WTC11 (cell line): ENCODE measurements at regions not wholly inside any gene's neighbourhood (a gene's known extent, or its start where the extent isn't known, plus 50 kb on each side); places are given as distances from the start of the nearest gene placed in this dataset.

ENCODE experiments used
- ATAC-seq: fragments of 200-7000 bp; cut with Tn5 transposase; 2 replicates; pipeline ENCODE4 v1.10.0; 2021; ENCODE audit warnings: mild to moderate bottlenecking, moderate library complexity
- CTCF ChIA-PET: fragments of 300-600 bp; sonication (Branson Sonifier 250); formaldehyde crosslinking; loops from one replicate; lab custom pipeline; 2021; ENCODE audit warnings: antibody characterized with exemption; lab: Charles Lee
- POLR2A ChIA-PET: fragments of 350-600 bp; sonication (Branson Sonifier 250); formaldehyde crosslinking; loops from one replicate; lab custom pipeline; 2021; ENCODE audit warnings: antibody characterized with exemption; lab: Charles Lee
- DNase-seq: peaks from one replicate; pipeline ENCODE4 v3.0.0; 2021; ENCODE audit warnings: low spot score
- H3K27ac Mint-ChIP-seq: 2 replicates; pipeline ENCODE4 v1.8.0; 2021; ENCODE audit warnings: mixed read lengths
- H3K27me3 Mint-ChIP-seq: 2 replicates; pipeline ENCODE4 v1.8.0; 2021; ENCODE audit warnings: low read depth, mild to moderate bottlenecking, moderate library complexity, mixed read lengths
- H3K36me3 Mint-ChIP-seq: 2 replicates; pipeline ENCODE4 v1.8.0; 2021; ENCODE audit warnings: mixed read lengths
- H3K4me1 Mint-ChIP-seq: 2 replicates; pipeline ENCODE4 v1.8.0; 2022; ENCODE audit warnings: mixed read lengths
- H3K4me3 Mint-ChIP-seq: 2 replicates; pipeline ENCODE4 v1.8.0; 2021; ENCODE audit warnings: mild to moderate bottlenecking, moderate library complexity, mixed read lengths
- H3K9me3 Mint-ChIP-seq: 2 replicates; pipeline ENCODE4 v1.8.0; 2021; ENCODE audit warnings: mixed read lengths
- AFF4 ChIP-seq: sonication (generic); formaldehyde crosslinking; IDR thresholded peaks from 2 replicates; pipeline ENCODE4 v1.8.1; 2023; ENCODE audit warnings: mild to moderate bottlenecking, missing genetic modification reagents, borderline replicate concordance
- ATF1 ChIP-seq: sonication (generic); formaldehyde crosslinking; IDR thresholded peaks from 2 replicates; pipeline ENCODE4 v1.8.1; 2023; ENCODE audit warnings: mild to moderate bottlenecking, moderate library complexity, missing genetic modification reagents
- ATF3 ChIP-seq: sonication (generic); formaldehyde crosslinking; conservative IDR thresholded peaks from 2 replicates; pipeline ENCODE4 v1.8.1; 2022; ENCODE audit warnings: mild to moderate bottlenecking, missing genetic modification reagents
- E2F4 ChIP-seq: sonication (generic); formaldehyde crosslinking; IDR thresholded peaks from 2 replicates; pipeline ENCODE4 v1.8.1; 2022; ENCODE audit warnings: low read depth, mild to moderate bottlenecking, moderate library complexity, missing genetic modification reagents, borderline replicate concordance
- ELF4 ChIP-seq: sonication (generic); formaldehyde crosslinking; IDR thresholded peaks from 2 replicates; pipeline ENCODE4 v1.8.1; 2022; ENCODE audit warnings: low read depth, mild to moderate bottlenecking, moderate library complexity, missing genetic modification reagents
- IRF1 ChIP-seq: sonication (generic); formaldehyde crosslinking; IDR thresholded peaks from 2 replicates; pipeline ENCODE4 v1.8.0; 2023; ENCODE audit warnings: missing genetic modification reagents
- MAX ChIP-seq: sonication (generic); formaldehyde crosslinking; IDR thresholded peaks from 2 replicates; pipeline ENCODE4 v1.8.0; 2022; ENCODE audit warnings: mild to moderate bottlenecking, missing genetic modification reagents
- MYBL2 ChIP-seq: sonication (generic); formaldehyde crosslinking; IDR thresholded peaks from 2 replicates; pipeline ENCODE4 v1.8.1; 2023; ENCODE audit warnings: mild to moderate bottlenecking, moderate library complexity, missing genetic modification reagents
- NFATC4 ChIP-seq: fragments of 250-450 bp; sonication (Bioruptor Pico); IDR thresholded peaks from 2 replicates; pipeline ENCODE4 v1.9.0; 2021; ENCODE audit warnings: mild to moderate bottlenecking
- PREB ChIP-seq: sonication (generic); formaldehyde crosslinking; IDR thresholded peaks from 2 replicates; pipeline ENCODE4 v1.8.1; 2022; ENCODE audit warnings: mild to moderate bottlenecking, missing genetic modification reagents, moderate library complexity, borderline replicate concordance
- STAT6 ChIP-seq: sonication (generic); formaldehyde crosslinking; conservative IDR thresholded peaks from 2 replicates; pipeline ENCODE4 v1.8.1; 2023; ENCODE audit warnings: mild to moderate bottlenecking, low read depth, missing genetic modification reagents, moderate library complexity
- ZNF532 ChIP-seq: fragments of 250-450 bp; sonication (Bioruptor Pico); IDR thresholded peaks from 2 replicates; pipeline ENCODE4 v1.9.0; 2021; ENCODE audit warnings: mild to moderate bottlenecking, borderline replicate concordance
- ZSCAN18 ChIP-seq: fragments of 250-450 bp; sonication (Bioruptor Pico); IDR thresholded peaks from 2 replicates; pipeline ENCODE4 v2.1.2; 2022; ENCODE audit warnings: mild to moderate bottlenecking, moderate library complexity

GRCh38 chr10:21452203-21452602 lies 73.3 kb downstream of the SKIDA1 start:
- H3K4me3 Mint-ChIP-seq, result no peak overlapping the region
- H3K4me1 Mint-ChIP-seq, result peaks cover 11% of the 10 kb centered on the region
- ChIA-PET CTCF (no interaction called here), POLR2A (no interaction called here)
- no peaks in the 10 kb centered on the region; the same call in 1 of the 2 replicates for H3K27me3 Mint-ChIP-seq
- peaks cover 4% of the 10 kb centered on the region for H3K9me3 Mint-ChIP-seq
- TF ChIP-seq ZSCAN18 (CRISPR knock-in tag), result no peak
- TF ChIP-seq PREB (CRISPR knock-in tag), result no peak
- TF ChIP-seq ZNF532, result no peak
- TF ChIP-seq IRF1 (CRISPR knock-in tag), result no peak
- TF ChIP-seq ATF1, result no peak
- no peak for TF ChIP-seq NFATC4 (CRISPR knock-in tag)
- no peak for TF ChIP-seq ATF3 (CRISPR knock-in tag)
- H3K36me3 Mint-ChIP-seq, result peaks cover 3% of the 10 kb centered on the region; the same call in 1 of the 2 replicates
- DNase-seq, result no peak
- no peak overlapping the region for H3K27ac Mint-ChIP-seq
- no peak for ATAC-seq

- DNase-seq, result no peak
- Mint-ChIP-seq H3K9me3 (peaks cover 4% of the 10 kb centered on the region), H3K4me3 (no peak overlapping the region), H3K27ac (peak overlapping the region; percentile 44), H3K4me1 (peaks cover 20% of the 10 kb centered on the region), H3K27me3 (no peaks in the 10 kb centered on the region; the same call in 1 of the 2 replicates), H3K36me3 (peaks cover 3% of the 10 kb centered on the region; the same call in 1 of the 2 replicates)
- ChIA-PET CTCF (no interaction called here), POLR2A (no interaction called here)
- peak; percentile 41; the same call in 1 of the 2 replicates for ATAC-seq
- no peak for TF ChIP-seq MAX (CRISPR knock-in tag)
- no peak for TF ChIP-seq MYBL2 (CRISPR knock-in tag)
- no peak for TF ChIP-seq PREB (CRISPR knock-in tag)
- TF ChIP-seq STAT6, result no peak
- no peak for TF ChIP-seq ELF4 (CRISPR knock-in tag)
- no peak for TF ChIP-seq E2F4
- no peak for TF ChIP-seq AFF4 (CRISPR knock-in tag)
These were observed 76.1 kb downstream of the SKIDA1 start for GRCh38 chr10:21449288-21449966.
